Spinal cord (tissue), 9 donors: ENCODE measurements at regions not wholly inside any gene's neighbourhood (a gene's known extent, or its start where the extent isn't known, plus 50 kb on each side); places are given as distances from the start of the nearest gene placed in this dataset.

Experiments used
- DNase-seq, 6 donors: peaks; one replicate each; pipeline versions ENCODE4 v3.0.0 to v3.0.0-alpha.2; 2013 to 2015; ENCODE audit warnings: low spot score in 6 of 6, low read depth in 4 of 6
- H3K27ac ChIP-seq: one replicate; pipeline ENCODE4 v1.5.1; 2013; ENCODE audit warnings: low read depth, low read length, control low read depth
- H3K27me3 ChIP-seq: one replicate; pipeline ENCODE4 v1.6.1; 2013; ENCODE audit warnings: low read length; ENCODE audit not compliant: control insufficient read depth, insufficient read depth
- H3K36me3 ChIP-seq: one replicate; pipeline ENCODE4 v1.6.1; 2013; ENCODE audit warnings: low read length; ENCODE audit not compliant: control insufficient read depth, insufficient read depth
- H3K4me1 ChIP-seq: one replicate; pipeline ENCODE4 v1.6.1; 2013; ENCODE audit warnings: low read length; ENCODE audit not compliant: control insufficient read depth, insufficient read depth
- H3K4me3 ChIP-seq: one replicate; pipeline ENCODE4 v1.5.1; 2013; ENCODE audit warnings: low read depth, low read length, control low read depth
- H3K9me3 ChIP-seq: one replicate; pipeline ENCODE4 v1.6.1; 2013; ENCODE audit warnings: low read length; ENCODE audit not compliant: control insufficient read depth, insufficient read depth
- WGBS: methylation state at CpG from one replicate; pipeline ENCODE4 v1.1.5; 2013; ENCODE audit warnings: missing lambda C conversion rate; ENCODE audit not compliant: insufficient coverage; 5-methylcytosine and 5-hydroxymethylcytosine counted together
- donor health status: healthy.

- Histone ChIP-seq H3K4me3 (no peak overlapping the region), H3K9me3 (peaks cover 6% of the 10 kb centered on the region), H3K27me3 (no peaks in the 10 kb centered on the region), H3K4me1 (no peaks in the 10 kb centered on the region), H3K36me3 (no peaks in the 10 kb centered on the region), H3K27ac (no peak overlapping the region)
- no peak for DNase-seq
- no CpG with 5 or more reads among the region's 2 CpGs for WGBS
Measured at GRCh38 chr2:111626037-111626864, 257.7 kb downstream of the ANAPC1 start.

GRCh38 chr2:111626865-111627163 is 257.2 kb downstream of the ANAPC1 start:
- no peaks in the 10 kb centered on the region for H3K36me3 ChIP-seq
- H3K9me3 ChIP-seq: peaks cover 6% of the 10 kb centered on the region
- H3K27me3 ChIP-seq: no peaks in the 10 kb centered on the region
- DNase-seq: no peak
- H3K4me1 ChIP-seq: no peaks in the 10 kb centered on the region
- no peak overlapping the region for H3K27ac ChIP-seq
- H3K4me3 ChIP-seq: no peak overlapping the region

GRCh38 chr2:111627256-111627655 is 256.7 kb downstream of the ANAPC1 start:
- 100% methylated on average over 1 of the region's 5 CpGs for whole genome bisulfite sequencing
- no peak overlapping the region for H3K27ac ChIP-seq
- H3K27me3 ChIP-seq: no peaks in the 10 kb centered on the region
- no peak for DNase-seq
- H3K4me3 ChIP-seq: no peak overlapping the region
- no peaks in the 10 kb centered on the region for H3K36me3 ChIP-seq
- H3K4me1 ChIP-seq: no peaks in the 10 kb centered on the region
- H3K9me3 ChIP-seq: peaks cover 6% of the 10 kb centered on the region

- WGBS: no CpG with 5 or more reads among the region's 1 CpG
- H3K27me3 ChIP-seq: no peaks in the 10 kb centered on the region
- H3K36me3 ChIP-seq: no peaks in the 10 kb centered on the region
- H3K4me3 ChIP-seq: no peak overlapping the region
- no peak overlapping the region for H3K27ac ChIP-seq
- H3K9me3 ChIP-seq: peaks cover 6% of the 10 kb centered on the region
- DNase-seq: no peak
- H3K4me1 ChIP-seq: no peaks in the 10 kb centered on the region
Measured at GRCh38 chr2:111628221-111628620, 255.8 kb downstream of the ANAPC1 start.

GRCh38 chr2:111629983-111630382 is 254.0 kb downstream of the ANAPC1 start:
- Histone ChIP-seq H3K4me3 (no peak overlapping the region), H3K36me3 (no peaks in the 10 kb centered on the region), H3K27ac (no peak overlapping the region), H3K27me3 (no peaks in the 10 kb centered on the region), H3K4me1 (no peaks in the 10 kb centered on the region), H3K9me3 (peaks cover 6% of the 10 kb centered on the region)
- no CpG with 5 or more reads among the region's 2 CpGs for WGBS
- no peak for DNase-seq

- no peak for DNase-seq
- no peaks in the 10 kb centered on the region for H3K27me3 ChIP-seq
- no peak overlapping the region for H3K27ac ChIP-seq
- H3K9me3 ChIP-seq: peaks cover 6% of the 10 kb centered on the region
- no peaks in the 10 kb centered on the region for H3K4me1 ChIP-seq
- no peaks in the 10 kb centered on the region for H3K36me3 ChIP-seq
- WGBS: 90% methylated on average over 2 of the region's 4 CpGs
- no peak overlapping the region for H3K4me3 ChIP-seq
Measured at GRCh38 chr2:111632661-111633060, 251.3 kb downstream of the ANAPC1 start.

GRCh38 chr2:111633189-111633588 is 250.8 kb downstream of the ANAPC1 start:
- Histone ChIP-seq H3K4me1 (no peaks in the 10 kb centered on the region), H3K27ac (no peak overlapping the region), H3K27me3 (no peaks in the 10 kb centered on the region), H3K9me3 (peaks cover 6% of the 10 kb centered on the region), H3K36me3 (no peaks in the 10 kb centered on the region), H3K4me3 (no peak overlapping the region)
- no CpG with 5 or more reads among the region's 2 CpGs for WGBS
- no peak for DNase-seq

- H3K27ac ChIP-seq: no peak overlapping the region
- peaks cover 4% of the 10 kb centered on the region for H3K9me3 ChIP-seq
- no peaks in the 10 kb centered on the region for H3K36me3 ChIP-seq
- no peak overlapping the region for H3K4me3 ChIP-seq
- 93% methylated on average over 4 of the region's 6 CpGs for WGBS
- no peak for DNase-seq
- H3K27me3 ChIP-seq: no peaks in the 10 kb centered on the region
- H3K4me1 ChIP-seq: no peaks in the 10 kb centered on the region
Measured at GRCh38 chr2:111633643-111634042, 250.3 kb downstream of the ANAPC1 start.

- WGBS: no CpG with 5 or more reads among the region's 2 CpGs
- Histone ChIP-seq H3K4me1 (no peaks in the 10 kb centered on the region), H3K27ac (no peak overlapping the region), H3K27me3 (no peaks in the 10 kb centered on the region), H3K4me3 (no peak overlapping the region), H3K9me3 (peaks cover 3% of the 10 kb centered on the region), H3K36me3 (no peaks in the 10 kb centered on the region)
- DNase-seq: no peak
Measured at GRCh38 chr2:111634050-111634794, 249.8 kb downstream of the ANAPC1 start.

- Histone ChIP-seq H3K4me3 (no peak overlapping the region), H3K36me3 (no peaks in the 10 kb centered on the region), H3K27ac (no peak overlapping the region), H3K27me3 (no peaks in the 10 kb centered on the region), H3K9me3 (no peaks in the 10 kb centered on the region), H3K4me1 (no peaks in the 10 kb centered on the region)
- DNase-seq: no peak
- WGBS: 67% methylated on average over 1 of the region's 4 CpGs
Measured at GRCh38 chr2:111634995-111635538, 248.9 kb downstream of the ANAPC1 start.
